A549 (cell line): ENCODE measurements at regions not wholly inside any gene's neighbourhood (a gene's known extent, or its start where the extent isn't known, plus 50 kb on each side); places are given as distances from the start of the nearest gene placed in this dataset.

Experiments used
- BHLHE40 ChIP-seq: IDR thresholded peaks from 2 replicates; pipeline ENCODE4 v1.6.1; 2012; ENCODE audit warnings: low read depth, low read length, inconsistent platforms
- CEBPB ChIP-seq, 2 experiments: fragments of >200 bp in 1 of 2; sonication (Bioruptor Twin) in 1 of 2; formaldehyde crosslinking in 1 of 2; IDR thresholded peaks; 2 replicates each; pipeline ENCODE4 v1.6.1; 2012 to 2016
- CTCF ChIP-seq: fragments of >200 bp; sonication (Bioruptor Twin); formaldehyde crosslinking; IDR thresholded peaks from 3 replicates; pipeline ENCODE4 v1.5.1; 2016
- FOSL2 ChIP-seq, 2 experiments: fragments of 450-650 bp in 1 of 2; fragments of >200 bp in 1 of 2; sonication (Bioruptor Twin) in 1 of 2; formaldehyde crosslinking; IDR thresholded peaks; 2 replicates each; pipeline versions ENCODE4 v1.5.0 to v1.6.1; 2016 to 2020; ENCODE audit warnings: mild to moderate bottlenecking in 1 of 2, moderate library complexity in 1 of 2
- MAFK ChIP-seq: fragments of 450-650 bp; IDR thresholded peaks from 2 replicates; pipeline ENCODE4 v1.6.1; 2014; ENCODE audit not compliant: partially characterized antibody
- POLR2A ChIP-seq: IDR thresholded peaks from 2 replicates; pipeline ENCODE4 v1.6.1; 2012; ENCODE audit warnings: mild to moderate bottlenecking, low read length
- RCOR1 ChIP-seq: fragments of 150-350 bp; IDR thresholded peaks from 2 replicates; pipeline ENCODE4 v1.6.1; 2014; ENCODE audit warnings: antibody characterized with exemption, low read length, low read depth
- RNF2 ChIP-seq: fragments of 200-600 bp; sonication (generic); IDR thresholded peaks from 2 replicates; pipeline ENCODE4 v1.6.1; 2016; ENCODE audit warnings: low read depth, mild to moderate bottlenecking, antibody characterized with exemption, moderate library complexity, borderline replicate concordance
- TF ChIP-seq, protein P1 (sequence below): IDR thresholded peaks from 2 replicates; pipeline ENCODE4 v1.6.1; 2012

GRCh38 chr20:46828471-46828870 lies 66.2 kb upstream of the EYA2 start:
- no peak for TF ChIP-seq CTCF
- no peak for TF ChIP-seq MAFK
- no peak for TF ChIP-seq FOSL2 (IDR thresholded peaks at IDR 0.05)
- TF ChIP-seq FOSL2 (CRISPR knock-in tag; IDR thresholded peaks at IDR 0.05), result no peak
- TF ChIP-seq BHLHE40, result no peak
- TF ChIP-seq, protein P1, sequence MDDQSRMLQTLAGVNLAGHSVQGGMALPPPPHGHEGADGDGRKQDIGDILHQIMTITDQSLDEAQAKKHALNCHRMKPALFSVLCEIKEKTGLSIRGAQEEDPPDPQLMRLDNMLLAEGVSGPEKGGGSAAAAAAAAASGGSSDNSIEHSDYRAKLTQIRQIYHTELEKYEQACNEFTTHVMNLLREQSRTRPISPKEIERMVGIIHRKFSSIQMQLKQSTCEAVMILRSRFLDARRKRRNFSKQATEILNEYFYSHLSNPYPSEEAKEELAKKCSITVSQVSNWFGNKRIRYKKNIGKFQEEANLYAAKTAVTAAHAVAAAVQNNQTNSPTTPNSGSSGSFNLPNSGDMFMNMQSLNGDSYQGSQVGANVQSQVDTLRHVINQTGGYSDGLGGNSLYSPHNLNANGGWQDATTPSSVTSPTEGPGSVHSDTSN, result no peak
- TF ChIP-seq RCOR1, result no peak
- no peak for TF ChIP-seq CEBPB (IDR thresholded peaks at IDR 0.05)
- TF ChIP-seq POLR2A, result no peak
- no peak for TF ChIP-seq RNF2
